Natural killer cell (primary cell): ENCODE measurements at regions not wholly inside any gene's neighbourhood (a gene's known extent, or its start where the extent isn't known, plus 50 kb on each side); places are given as distances from the start of the nearest gene placed in this dataset.

Experiments
- ATAC-seq, 3 donors: fragments of 150-1000 bp in 2 of 3; fragments of 200-7000 bp in 1 of 3; cut with Tn5 transposase; 1 replicate in 1 of 3; 2 replicates in 2 of 3; pipeline ENCODE4 v1.10.0; 2021; ENCODE audit warnings: mild to moderate bottlenecking in 2 of 3, moderate library complexity in 2 of 3
- DNase-seq, 2 donors: peaks; one replicate each; pipeline versions ENCODE4 v3.0.0 to v3.0.0-alpha.2; 2013 to 2021; ENCODE audit warnings: mixed read lengths in 1 of 2
- H3K27ac ChIP-seq: one replicate; pipeline ENCODE4 v1.5.1; 2013; ENCODE audit warnings: mild to moderate bottlenecking, low read length
- H3K27me3 ChIP-seq: one replicate; pipeline ENCODE4 v1.6.1; 2013; ENCODE audit warnings: low read length; ENCODE audit not compliant: control insufficient read depth, insufficient read depth
- H3K36me3 ChIP-seq: one replicate; pipeline ENCODE4 v1.6.1; 2013; ENCODE audit warnings: low read length; ENCODE audit not compliant: control insufficient read depth, insufficient read depth
- H3K4me1 ChIP-seq: one replicate; pipeline ENCODE4 v1.6.1; 2013; ENCODE audit warnings: low read length; ENCODE audit not compliant: control insufficient read depth, insufficient read depth
- H3K4me3 ChIP-seq: one replicate; pipeline ENCODE4 v1.5.1; 2013; ENCODE audit warnings: low read length
- H3K9me3 ChIP-seq: one replicate; pipeline ENCODE4 v1.6.1; 2013; ENCODE audit warnings: low read length; ENCODE audit not compliant: control insufficient read depth, insufficient read depth
- H3K27ac Mint-ChIP-seq, 2 donors: one replicate each; pipeline ENCODE4 v1.8.0; 2022; ENCODE audit warnings: mild to moderate bottlenecking in 2 of 2, mixed read lengths in 2 of 2, moderate library complexity in 1 of 2
- H3K27me3 Mint-ChIP-seq, 2 donors: one replicate each; pipeline ENCODE4 v1.8.0; 2022; ENCODE audit warnings: low read depth in 2 of 2, mixed read lengths in 2 of 2
- H3K36me3 Mint-ChIP-seq: one replicate; pipeline ENCODE4 v1.8.0; 2022; ENCODE audit warnings: mixed read lengths
- H3K4me1 Mint-ChIP-seq, 2 donors: one replicate each; pipeline ENCODE4 v1.8.0; 2022; ENCODE audit warnings: mixed read lengths in 2 of 2
- H3K4me3 Mint-ChIP-seq: one replicate; pipeline ENCODE4 v1.8.0; 2022; ENCODE audit warnings: mild to moderate bottlenecking, moderate library complexity, mixed read lengths
- H3K9me3 Mint-ChIP-seq, 2 donors: one replicate each; pipeline ENCODE4 v1.8.0; 2022; ENCODE audit warnings: mixed read lengths in 2 of 2
- CTCF ChIP-seq: fragments of 200-600 bp; IDR thresholded peaks from one replicate; pipeline ENCODE4 v1.8.0; 2022; ENCODE audit warnings: antibody characterized with exemption
- WGBS: methylation state at CpG from one replicate; pipeline ENCODE4 v1.1.7; 2013; ENCODE audit warnings: missing lambda C conversion rate; ENCODE audit not compliant: insufficient coverage; 5-methylcytosine and 5-hydroxymethylcytosine counted together
- intact Hi-C: fragments of 100-400 bp; cut with micrococcal nuclease; formaldehyde crosslinking; loops from one replicate; pipeline ENCODE4 v1.14.2; 2022

GRCh38 chr9:82212885-82213284, 224.3 kb downstream of the SPATA31D1 start:
- Mint-ChIP-seq H3K9me3 (peaks cover 10 to 23% of the 10 kb centered on the region in 2 donors), H3K4me3 (no peak overlapping the region), H3K36me3 (peaks cover 6% of the 10 kb centered on the region), H3K27me3 (no peaks in the 10 kb centered on the region), H3K27ac (no peak overlapping the region), H3K4me1 (no peaks in the 10 kb centered on the region)
- no peak for TF ChIP-seq CTCF
- peaks cover 5% of the 10 kb centered on the region for H3K9me3 ChIP-seq
- intact Hi-C loops, result no loop called here
- 100% methylated on average over 1 of the region's 1 CpG for WGBS
- no peak for ATAC-seq
- H3K4me1 ChIP-seq, result no peaks in the 10 kb centered on the region
- H3K27ac ChIP-seq, result no peak overlapping the region
- no peaks in the 10 kb centered on the region for H3K36me3 ChIP-seq
- no peak for DNase-seq
- H3K27me3 ChIP-seq, result no peaks in the 10 kb centered on the region
- no peak overlapping the region for H3K4me3 ChIP-seq

- DNase-seq (no peak), ATAC-seq (no peak)
- WGBS, result 90% methylated on average over 5 of the region's 5 CpGs
- Histone ChIP-seq H3K27me3 (no peaks in the 10 kb centered on the region), H3K4me1 (no peaks in the 10 kb centered on the region), H3K4me3 (no peak overlapping the region), H3K9me3 (peaks cover 5% of the 10 kb centered on the region), H3K27ac (no peak overlapping the region), H3K36me3 (no peaks in the 10 kb centered on the region)
- Mint-ChIP-seq H3K27ac (no peak overlapping the region), H3K27me3 (no peaks in the 10 kb centered on the region), H3K4me3 (no peak overlapping the region), H3K4me1 (no peaks in the 10 kb centered on the region), H3K36me3 (no peaks in the 10 kb centered on the region), H3K9me3 (peaks cover 7 to 11% of the 10 kb centered on the region in 2 donors)
- intact Hi-C loops, result no loop called here
- TF ChIP-seq CTCF, result no peak
Observed at GRCh38 chr9:82216435-82216834, 227.9 kb downstream of the SPATA31D1 start.

GRCh38 chr9:82223442-82223841, 234.9 kb downstream of the SPATA31D1 start:
- no peaks in the 10 kb centered on the region for H3K36me3 ChIP-seq
- H3K4me3 Mint-ChIP-seq, result no peak overlapping the region

More at GRCh38 chr9:82223442-82223841, 234.9 kb downstream of the SPATA31D1 start:
- ATAC-seq (no peak), DNase-seq (no peak)
- TF ChIP-seq CTCF, result no peak
- no peaks in the 10 kb centered on the region for H3K4me1 Mint-ChIP-seq
- no peaks in the 10 kb centered on the region for H3K9me3 ChIP-seq
- H3K4me3 ChIP-seq, result no peak overlapping the region
- no peaks in the 10 kb centered on the region for H3K27me3 Mint-ChIP-seq
- H3K9me3 Mint-ChIP-seq, result peaks cover 6 to 7% of the 10 kb centered on the region in 2 donors
- H3K27ac ChIP-seq, result no peak overlapping the region
- no peak overlapping the region for H3K27ac Mint-ChIP-seq
- intact Hi-C loops, result no loop called here
- no peaks in the 10 kb centered on the region for H3K36me3 Mint-ChIP-seq
- no peaks in the 10 kb centered on the region for H3K27me3 ChIP-seq
- 71% methylated on average over 1 of the region's 3 CpGs for WGBS
- no peaks in the 10 kb centered on the region for H3K4me1 ChIP-seq
